ENCODE measurements at regions not wholly inside any gene's neighbourhood (a gene's known extent, or its start where the extent isn't known, plus 50 kb on each side); places are given as distances from the start of the nearest gene placed in this dataset.

- H3K9me3 Mint-ChIP-seq: peaks cover 2% of the 10 kb centered on the region
- DNase-seq: no peak
- H3K4me1 Mint-ChIP-seq (ENCODE audit: low read depth): no peaks in the 10 kb centered on the region
- H3K4me3 Mint-ChIP-seq: no peak overlapping the region
- H3K27me3 Mint-ChIP-seq: no peaks in the 10 kb centered on the region
- H3K27ac Mint-ChIP-seq: no peak overlapping the region
- H3K36me3 Mint-ChIP-seq (ENCODE audit: low read depth): no peaks in the 10 kb centered on the region
These were observed 473.1 kb downstream of the NXPH1 start for GRCh38 chr7:8906396-8907075.

GRCh38 chr7:8908889-8909288, 475.5 kb downstream of the NXPH1 start:
- H3K27ac Mint-ChIP-seq: no peak overlapping the region
- no peak for DNase-seq
- no peak overlapping the region for H3K4me3 Mint-ChIP-seq
- H3K9me3 Mint-ChIP-seq: no peaks in the 10 kb centered on the region
- no peaks in the 10 kb centered on the region for H3K36me3 Mint-ChIP-seq (ENCODE audit: low read depth)
- no peaks in the 10 kb centered on the region for H3K27me3 Mint-ChIP-seq
- H3K4me1 Mint-ChIP-seq (ENCODE audit: low read depth): no peaks in the 10 kb centered on the region

GRCh38 chr7:8913682-8914081, 480.3 kb downstream of the NXPH1 start:
- no peak overlapping the region for H3K27ac Mint-ChIP-seq
- no peak overlapping the region for H3K4me3 Mint-ChIP-seq
- H3K4me1 Mint-ChIP-seq (ENCODE audit: low read depth): no peaks in the 10 kb centered on the region
- no peak for DNase-seq
- H3K36me3 Mint-ChIP-seq (ENCODE audit: low read depth): no peaks in the 10 kb centered on the region
- peaks cover 4% of the 10 kb centered on the region for H3K9me3 Mint-ChIP-seq
- H3K27me3 Mint-ChIP-seq: no peaks in the 10 kb centered on the region

GRCh38 chr7:8921807-8922206, 488.4 kb downstream of the NXPH1 start:
- Mint-ChIP-seq H3K4me3 (no peak overlapping the region), H3K27ac (no peak overlapping the region), H3K4me1 (ENCODE audit: low read depth) (no peaks in the 10 kb centered on the region), H3K9me3 (peaks cover 7% of the 10 kb centered on the region), H3K27me3 (no peaks in the 10 kb centered on the region), H3K36me3 (ENCODE audit: low read depth) (no peaks in the 10 kb centered on the region)
- no peak for DNase-seq

GRCh38 chr7:8922726-8923125, 489.3 kb downstream of the NXPH1 start:
- H3K27me3 Mint-ChIP-seq: no peaks in the 10 kb centered on the region

GRCh38 chr7:8923164-8923806, 489.9 kb downstream of the NXPH1 start:
- no peak overlapping the region for H3K27ac Mint-ChIP-seq
- H3K27me3 Mint-ChIP-seq: no peaks in the 10 kb centered on the region
- H3K4me3 Mint-ChIP-seq: no peak overlapping the region
- H3K9me3 Mint-ChIP-seq: peaks cover 7% of the 10 kb centered on the region
- no peaks in the 10 kb centered on the region for H3K4me1 Mint-ChIP-seq (ENCODE audit: low read depth)
- DNase-seq: no peak
- no peaks in the 10 kb centered on the region for H3K36me3 Mint-ChIP-seq (ENCODE audit: low read depth)

More at GRCh38 chr7:8922726-8923125, 489.3 kb downstream of the NXPH1 start:
- Mint-ChIP-seq H3K36me3 (ENCODE audit: low read depth) (no peaks in the 10 kb centered on the region), H3K4me3 (no peak overlapping the region), H3K27ac (no peak overlapping the region), H3K4me1 (ENCODE audit: low read depth) (no peaks in the 10 kb centered on the region), H3K9me3 (peaks cover 7% of the 10 kb centered on the region)
- DNase-seq: no peak

- no peak for DNase-seq
- Mint-ChIP-seq H3K4me1 (ENCODE audit: low read depth) (no peaks in the 10 kb centered on the region), H3K36me3 (ENCODE audit: low read depth) (no peaks in the 10 kb centered on the region), H3K27ac (no peak overlapping the region), H3K4me3 (no peak overlapping the region), H3K27me3 (no peaks in the 10 kb centered on the region), H3K9me3 (peaks cover 7% of the 10 kb centered on the region)
These were observed 498.7 kb downstream of the NXPH1 start for GRCh38 chr7:8931906-8932646.

GRCh38 chr7:8932751-8933150, 499.3 kb downstream of the NXPH1 start:
- H3K27ac Mint-ChIP-seq: no peak overlapping the region
- no peaks in the 10 kb centered on the region for H3K36me3 Mint-ChIP-seq (ENCODE audit: low read depth)
- H3K9me3 Mint-ChIP-seq: peaks cover 7% of the 10 kb centered on the region
- no peaks in the 10 kb centered on the region for H3K4me1 Mint-ChIP-seq (ENCODE audit: low read depth)
- no peak overlapping the region for H3K4me3 Mint-ChIP-seq
- H3K27me3 Mint-ChIP-seq: no peaks in the 10 kb centered on the region
- DNase-seq: no peak

- no peaks in the 10 kb centered on the region for H3K36me3 Mint-ChIP-seq (ENCODE audit: low read depth)
- peaks cover 13% of the 10 kb centered on the region for H3K9me3 Mint-ChIP-seq
- H3K27ac Mint-ChIP-seq: no peak overlapping the region
- no peaks in the 10 kb centered on the region for H3K4me1 Mint-ChIP-seq (ENCODE audit: low read depth)
- H3K27me3 Mint-ChIP-seq: no peaks in the 10 kb centered on the region
- DNase-seq: no peak
- H3K4me3 Mint-ChIP-seq: no peak overlapping the region
These were observed 503.8 kb downstream of the NXPH1 start for GRCh38 chr7:8937204-8937603.

- DNase-seq: no peak
- Mint-ChIP-seq H3K36me3 (ENCODE audit: low read depth) (no peaks in the 10 kb centered on the region), H3K4me3 (no peak overlapping the region), H3K27ac (no peak overlapping the region), H3K27me3 (no peaks in the 10 kb centered on the region), H3K9me3 (peaks cover 13% of the 10 kb centered on the region), H3K4me1 (ENCODE audit: low read depth) (no peaks in the 10 kb centered on the region)
These were observed 504.8 kb downstream of the NXPH1 start for GRCh38 chr7:8938044-8938805.

GRCh38 chr7:8939446-8939845, 506.0 kb downstream of the NXPH1 start:
- no peak overlapping the region for H3K27ac Mint-ChIP-seq
- H3K36me3 Mint-ChIP-seq (ENCODE audit: low read depth): no peaks in the 10 kb centered on the region
- DNase-seq: no peak
- no peaks in the 10 kb centered on the region for H3K27me3 Mint-ChIP-seq
- no peaks in the 10 kb centered on the region for H3K4me1 Mint-ChIP-seq (ENCODE audit: low read depth)
- H3K4me3 Mint-ChIP-seq: no peak overlapping the region
- H3K9me3 Mint-ChIP-seq: peaks cover 10% of the 10 kb centered on the region

GRCh38 chr7:8963722-8964121, 530.3 kb downstream of the NXPH1 start:
- Mint-ChIP-seq H3K4me3 (no peak overlapping the region), H3K27me3 (no peaks in the 10 kb centered on the region), H3K36me3 (ENCODE audit: low read depth) (no peaks in the 10 kb centered on the region), H3K4me1 (ENCODE audit: low read depth) (no peaks in the 10 kb centered on the region), H3K9me3 (peaks cover 6% of the 10 kb centered on the region), H3K27ac (no peak overlapping the region)
- no peak for DNase-seq

GRCh38 chr7:8965177-8965576, 531.8 kb downstream of the NXPH1 start:
- H3K27me3 Mint-ChIP-seq: no peaks in the 10 kb centered on the region
- H3K4me3 Mint-ChIP-seq: no peak overlapping the region
- DNase-seq: no peak
- H3K27ac Mint-ChIP-seq: no peak overlapping the region
- no peaks in the 10 kb centered on the region for H3K36me3 Mint-ChIP-seq (ENCODE audit: low read depth)
- H3K9me3 Mint-ChIP-seq: peaks cover 6% of the 10 kb centered on the region
- H3K4me1 Mint-ChIP-seq (ENCODE audit: low read depth): no peaks in the 10 kb centered on the region

GRCh38 chr7:8973601-8974000, 540.2 kb downstream of the NXPH1 start:
- no peaks in the 10 kb centered on the region for H3K36me3 Mint-ChIP-seq (ENCODE audit: low read depth)
- no peaks in the 10 kb centered on the region for H3K27me3 Mint-ChIP-seq
- DNase-seq: no peak
- H3K4me1 Mint-ChIP-seq (ENCODE audit: low read depth): no peaks in the 10 kb centered on the region
- no peak overlapping the region for H3K27ac Mint-ChIP-seq
- peaks cover 4% of the 10 kb centered on the region for H3K9me3 Mint-ChIP-seq
- H3K4me3 Mint-ChIP-seq: no peak overlapping the region

Measured in activated T-cell treated with anti-CD3 and anti-CD28 coated beads, Interleukin-2, amount 50 U/mL, for 24 hours (primary cell).